SK-N-SH treated with all-trans-retinoic acid at 6 μM for 48 hours (cell line): ENCODE measurements at regions not wholly inside any gene's neighbourhood (a gene's known extent, or its start where the extent isn't known, plus 50 kb on each side); places are given as distances from the start of the nearest gene placed in this dataset.

Experiments used
- GLIS3 ChIP-seq: fragments of 250-450 bp; sonication (Bioruptor Pico); IDR thresholded peaks from 2 replicates; pipeline ENCODE4 v1.5.0; 2020; ENCODE audit warnings: mild to moderate bottlenecking, moderate library complexity
- OSR1 ChIP-seq: fragments of 250-450 bp; sonication (Bioruptor Pico); IDR thresholded peaks from 2 replicates; pipeline ENCODE4 v1.8.0; 2022; ENCODE audit warnings: moderate library complexity, mild to moderate bottlenecking, inconsistent platforms
- PPARA ChIP-seq: fragments of 250-450 bp; sonication (Bioruptor Pico); IDR thresholded peaks from 2 replicates; pipeline ENCODE4 v1.5.0; 2020; ENCODE audit warnings: mild to moderate bottlenecking, borderline replicate concordance
- ZFP3 ChIP-seq: fragments of 250-450 bp; sonication (Bioruptor Pico); IDR thresholded peaks from 2 replicates; pipeline ENCODE4 v1.5.0; 2020; ENCODE audit warnings: mild to moderate bottlenecking, moderate library complexity

DNA sequence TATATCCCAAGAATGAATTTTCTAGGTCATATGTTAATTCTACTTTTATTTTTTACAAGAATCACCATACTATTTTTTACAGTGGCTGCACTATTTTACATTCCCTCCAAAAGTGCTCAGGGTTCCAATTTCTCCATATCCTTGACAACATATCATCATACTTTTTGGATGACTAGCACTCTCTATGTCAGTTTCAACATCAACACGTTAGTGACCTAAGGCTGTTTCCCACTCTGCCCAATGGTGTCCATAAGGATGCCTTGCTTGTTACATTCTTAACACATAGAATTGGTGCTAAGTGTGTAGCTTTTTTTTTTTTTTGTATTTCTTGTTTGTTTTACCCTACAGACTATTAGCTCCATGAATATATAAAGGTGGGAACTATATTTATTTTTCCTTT lies 175.4 kb downstream of the PCDH10 start:
- TF ChIP-seq ZFP3 (CRISPR knock-in tag) (no peak), OSR1 (CRISPR knock-in tag) (no peak), PPARA (no peak), GLIS3 (CRISPR knock-in tag) (no peak)
